Common myeloid progenitor, CD34-positive (primary cell): ENCODE measurements at regions not wholly inside any gene's neighbourhood (a gene's known extent, or its start where the extent isn't known, plus 50 kb on each side); places are given as distances from the start of the nearest gene placed in this dataset.

Source experiments
- CTCF ChIA-PET: fragments of 350-600 bp; sonication (Branson Sonifier 250); formaldehyde crosslinking; loops from one replicate; lab custom pipeline; 2021; ENCODE audit warnings: antibody characterized with exemption; lab: Charles Lee
- POLR2A ChIA-PET: fragments of 350-600 bp; sonication (Branson Sonifier 250); formaldehyde crosslinking; loops from one replicate; lab custom pipeline; 2021; ENCODE audit warnings: antibody characterized with exemption; lab: Charles Lee
- DNase-seq, 3 donors: peaks; one replicate each; pipeline versions ENCODE4 v3.0.0 to v3.0.0-alpha.2; 2013
- H3K27ac ChIP-seq, 2 experiments: 1 replicate in 1 of 2; 2 replicates in 1 of 2; pipeline ENCODE4 v1.7.0; 2013; ENCODE audit warnings: inconsistent platforms in 2 of 2, low read length in 2 of 2, mild to moderate bottlenecking in 2 of 2, low read depth in 1 of 2, moderate library complexity in 1 of 2; ENCODE audit not compliant: severe bottlenecking in 2 of 2, insufficient read depth in 1 of 2, poor library complexity in 1 of 2
- H3K27me3 ChIP-seq, 5 experiments: replicated peaks in 2 of 5; 1 replicate in 3 of 5; 2 replicates in 2 of 5; pipeline versions ENCODE4 v1.6.1 to v1.7.0; 2013; ENCODE audit warnings: low read length in 4 of 5, mild to moderate bottlenecking in 2 of 5, moderate library complexity in 2 of 5, inconsistent platforms in 1 of 5; ENCODE audit not compliant: insufficient read depth in 5 of 5, control insufficient read depth in 4 of 5
- H3K36me3 ChIP-seq, 4 experiments: 1 replicate in 2 of 4; 2 replicates in 2 of 4; pipeline versions ENCODE4 v1.6.1 to v1.7.0; 2013; ENCODE audit warnings: low read length in 3 of 4, control low read depth in 1 of 4, mild to moderate bottlenecking in 1 of 4; ENCODE audit not compliant: control insufficient read depth in 4 of 4, insufficient read depth in 4 of 4
- H3K4me1 ChIP-seq, 4 experiments: 1 replicate in 3 of 4; 2 replicates in 1 of 4; pipeline versions ENCODE4 v1.6.1 to v1.7.1; 2013; ENCODE audit warnings: low read length in 3 of 4, mild to moderate bottlenecking in 3 of 4, control low read depth in 1 of 4, inconsistent platforms in 1 of 4, moderate library complexity in 1 of 4; ENCODE audit not compliant: control insufficient read depth in 4 of 4, insufficient read depth in 4 of 4; ENCODE audit errors: control extremely low read depth in 1 of 4
- H3K4me3 ChIP-seq, 7 experiments: 1 replicate in 4 of 7; 2 replicates in 3 of 7; pipeline versions ENCODE4 v1.5.1 to v1.7.0; 2013; ENCODE audit warnings: mild to moderate bottlenecking in 7 of 7, low read length in 6 of 7, moderate library complexity in 6 of 7, inconsistent platforms in 2 of 7, low read depth in 2 of 7, control low read depth in 1 of 7; ENCODE audit not compliant: insufficient read depth in 4 of 7, control insufficient read depth in 1 of 7; ENCODE audit errors: extremely low read depth in 1 of 7
- H3K9me3 ChIP-seq, 5 experiments: 1 replicate in 4 of 5; 2 replicates in 1 of 5; pipeline versions ENCODE4 v1.6.1 to v1.7.1; 2013; ENCODE audit warnings: low read length in 4 of 5, mild to moderate bottlenecking in 2 of 5, inconsistent platforms in 1 of 5, low read depth in 1 of 5, moderate library complexity in 1 of 5; ENCODE audit not compliant: control insufficient read depth in 4 of 5, insufficient read depth in 2 of 5; ENCODE audit errors: control extremely low read depth in 1 of 5
- WGBS: methylation state at CpG from one replicate; pipeline ENCODE4 v1.1.5; 2013; ENCODE audit not compliant: insufficient coverage; 5-methylcytosine and 5-hydroxymethylcytosine counted together

GRCh38 chr6:43891072-43891870, 121.3 kb downstream of the VEGFA start:
- Histone ChIP-seq H3K4me3 (no peak overlapping the region), H3K9me3 (no peaks in the 10 kb centered on the region), H3K27ac (no peak overlapping the region), H3K27me3 (peaks cover 0 to 13% (median 8%) of the 10 kb centered on the region in 5 experiments), H3K4me1 (peaks cover 0 to 6% (median 0%) of the 10 kb centered on the region in 4 experiments), H3K36me3 (no peaks in the 10 kb centered on the region)
- WGBS = 81% methylated on average over 8 of the region's 25 CpGs
- POLR2A ChIA-PET = no interaction called here
- no peak for DNase-seq
- CTCF ChIA-PET = no interaction called here

GRCh38 chr6:43890197-43891062, 120.4 kb downstream of the VEGFA start:
- 80% methylated on average over 16 of the region's 17 CpGs for WGBS
- Histone ChIP-seq H3K27ac (no peak overlapping the region), H3K27me3 (peaks cover 0 to 13% (median 8%) of the 10 kb centered on the region in 5 experiments), H3K4me3 (no peak overlapping the region), H3K9me3 (no peaks in the 10 kb centered on the region), H3K36me3 (no peaks in the 10 kb centered on the region), H3K4me1 (peaks cover 0 to 6% (median 0%) of the 10 kb centered on the region in 4 experiments)
- ChIA-PET CTCF (interaction anchor here (0.8 kb wide), 1 partner anchor 30 kb away, joined by 3 read pairs; no protein-coding TSS in a partner anchor), POLR2A (no interaction called here)
- no peak for DNase-seq

GRCh38 chr6:43887906-43888683, 118.1 kb downstream of the VEGFA start:
- DNase-seq = no peak
- CTCF ChIA-PET = no interaction called here
- peaks cover 0 to 13% (median 8%) of the 10 kb centered on the region in 5 experiments for H3K27me3 ChIP-seq
- H3K9me3 ChIP-seq = no peaks in the 10 kb centered on the region
- H3K4me1 ChIP-seq = peaks cover 0 to 23% (median 11%) of the 10 kb centered on the region in 4 experiments
- H3K36me3 ChIP-seq = no peaks in the 10 kb centered on the region
- WGBS = 99% methylated on average over 16 of the region's 17 CpGs
- no peak overlapping the region for H3K27ac ChIP-seq
- POLR2A ChIA-PET = no interaction called here
- no peak overlapping the region for H3K4me3 ChIP-seq

- ChIA-PET CTCF (no interaction called here), POLR2A (no interaction called here)
- no peaks in the 10 kb centered on the region for H3K36me3 ChIP-seq
- 71% methylated on average over 9 of the region's 12 CpGs for WGBS
- H3K9me3 ChIP-seq = no peaks in the 10 kb centered on the region
- H3K27me3 ChIP-seq = peaks cover 0 to 13% (median 6%) of the 10 kb centered on the region in 5 experiments
- H3K4me1 ChIP-seq = peaks cover 0 to 23% (median 11%) of the 10 kb centered on the region in 4 experiments
- no peak overlapping the region for H3K4me3 ChIP-seq
- no peak overlapping the region for H3K27ac ChIP-seq
- no peak for DNase-seq
These were observed 117.4 kb downstream of the VEGFA start for GRCh38 chr6:43887340-43887858.

- POLR2A ChIA-PET = no interaction called here
- no peaks in the 10 kb centered on the region for H3K9me3 ChIP-seq
- no peak for DNase-seq
- CTCF ChIA-PET = interaction anchor here (1.4 kb wide), 1 partner anchor 31 kb away, joined by 4 read pairs; no protein-coding TSS in a partner anchor
- H3K27ac ChIP-seq = no peak overlapping the region
- no peak overlapping the region for H3K4me3 ChIP-seq
- H3K27me3 ChIP-seq = peaks cover 0 to 12% (median 6%) of the 10 kb centered on the region in 5 experiments
- WGBS = 98% methylated on average over 7 of the region's 7 CpGs
- no peaks in the 10 kb centered on the region for H3K36me3 ChIP-seq
- H3K4me1 ChIP-seq = peaks cover 0 to 26% (median 11%) of the 10 kb centered on the region in 4 experiments
These were observed 116.8 kb downstream of the VEGFA start for GRCh38 chr6:43886717-43887339.

GRCh38 chr6:43886067-43886461, 116.1 kb downstream of the VEGFA start:
- no peaks in the 10 kb centered on the region for H3K36me3 ChIP-seq
- no peaks in the 10 kb centered on the region for H3K9me3 ChIP-seq
- no peak for DNase-seq
- WGBS = 95% methylated on average over 8 of the region's 10 CpGs
- no peak overlapping the region for H3K27ac ChIP-seq
- CTCF ChIA-PET = interaction anchor here (0.7 to 1.5 kb wide), 3 partner anchors 8 to 42 kb away, joined by 3 to 4 read pairs (median 3); no protein-coding TSS in a partner anchor
- H3K4me3 ChIP-seq = no peak overlapping the region
- POLR2A ChIA-PET = interaction anchor here (0.5 kb wide), 1 partner anchor 1681 kb away, joined by 6 read pairs; no protein-coding TSS in a partner anchor
- peaks cover 0 to 26% (median 11%) of the 10 kb centered on the region in 4 experiments for H3K4me1 ChIP-seq
- H3K27me3 ChIP-seq = peaks cover 0 to 7% (median 5%) of the 10 kb centered on the region in 5 experiments
